ENCODE measurements at regions not wholly inside any gene's neighbourhood (a gene's known extent, or its start where the extent isn't known, plus 50 kb on each side); places are given as distances from the start of the nearest gene placed in this dataset.
"Not testable (repeated sequence)": the region's sequence is repeated elsewhere in the genome, so short reads cannot be mapped to it uniquely, and the experiment has no call there.

DNA sequence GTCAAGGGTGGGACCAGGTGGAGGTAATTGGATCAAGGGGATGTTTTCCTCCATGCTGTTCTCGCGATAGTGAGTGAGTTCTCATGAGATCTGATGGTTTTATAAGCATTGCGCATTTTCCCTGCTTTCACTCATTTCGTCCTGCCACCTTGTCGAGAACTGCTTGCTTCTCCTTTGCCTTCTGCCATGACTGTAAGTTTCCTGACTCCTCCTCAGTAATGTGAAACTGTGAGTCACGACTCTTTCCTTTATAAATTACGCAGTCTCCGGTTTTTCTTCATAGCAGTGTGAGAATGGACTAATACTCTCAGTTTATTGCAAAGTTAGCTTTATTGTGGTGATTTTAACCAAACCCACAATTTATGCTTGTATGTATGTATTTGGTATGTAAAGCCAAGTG lies 878.5 kb upstream of the ANO3 start:
- TF ChIP-seq, protein P1, sequence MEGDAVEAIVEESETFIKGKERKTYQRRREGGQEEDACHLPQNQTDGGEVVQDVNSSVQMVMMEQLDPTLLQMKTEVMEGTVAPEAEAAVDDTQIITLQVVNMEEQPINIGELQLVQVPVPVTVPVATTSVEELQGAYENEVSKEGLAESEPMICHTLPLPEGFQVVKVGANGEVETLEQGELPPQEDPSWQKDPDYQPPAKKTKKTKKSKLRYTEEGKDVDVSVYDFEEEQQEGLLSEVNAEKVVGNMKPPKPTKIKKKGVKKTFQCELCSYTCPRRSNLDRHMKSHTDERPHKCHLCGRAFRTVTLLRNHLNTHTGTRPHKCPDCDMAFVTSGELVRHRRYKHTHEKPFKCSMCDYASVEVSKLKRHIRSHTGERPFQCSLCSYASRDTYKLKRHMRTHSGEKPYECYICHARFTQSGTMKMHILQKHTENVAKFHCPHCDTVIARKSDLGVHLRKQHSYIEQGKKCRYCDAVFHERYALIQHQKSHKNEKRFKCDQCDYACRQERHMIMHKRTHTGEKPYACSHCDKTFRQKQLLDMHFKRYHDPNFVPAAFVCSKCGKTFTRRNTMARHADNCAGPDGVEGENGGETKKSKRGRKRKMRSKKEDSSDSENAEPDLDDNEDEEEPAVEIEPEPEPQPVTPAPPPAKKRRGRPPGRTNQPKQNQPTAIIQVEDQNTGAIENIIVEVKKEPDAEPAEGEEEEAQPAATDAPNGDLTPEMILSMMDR (IDR thresholded peaks at IDR 0.05; ENCODE audit: extremely low read depth, insufficient read depth, missing control alignments) = no peak
- no peak for DNase-seq (ENCODE audit: low spot score)

DNA sequence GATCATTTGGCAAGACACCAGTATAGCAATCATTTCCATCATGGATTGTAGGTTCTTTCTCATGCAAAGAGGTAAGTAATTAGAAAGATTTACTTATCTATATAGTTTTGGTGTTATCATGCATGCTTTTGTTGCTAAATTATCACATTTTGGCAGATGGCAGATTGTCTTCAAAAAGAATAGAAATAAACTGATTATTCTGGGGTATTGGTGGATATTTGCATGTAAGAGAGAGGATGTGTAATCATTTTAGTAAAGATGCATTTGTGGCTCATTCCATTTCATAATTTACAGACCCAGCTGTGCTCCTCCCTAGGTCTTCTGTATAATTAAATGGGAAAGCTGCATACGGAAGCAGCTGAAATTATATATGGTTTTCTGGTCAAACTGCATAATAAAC lies 875.7 kb upstream of the ANO3 start:
- in situ Hi-C loops (cut with MboI; ENCODE audit: low pct_unique_long_range_greater_than_20kb, low sequenced_read_pairs, unreplicated experiment) = no loop called here
- no peak for DNase-seq (ENCODE audit: low spot score)
- TF ChIP-seq, protein P1 (IDR thresholded peaks at IDR 0.05; ENCODE audit: extremely low read depth, insufficient read depth, missing control alignments) = no peak

More for the DNA sequence above, 878.5 kb upstream of the ANO3 start:
- in situ Hi-C loops (cut with MboI; ENCODE audit: low pct_unique_long_range_greater_than_20kb, low sequenced_read_pairs, unreplicated experiment) = no loop called here

DNA sequence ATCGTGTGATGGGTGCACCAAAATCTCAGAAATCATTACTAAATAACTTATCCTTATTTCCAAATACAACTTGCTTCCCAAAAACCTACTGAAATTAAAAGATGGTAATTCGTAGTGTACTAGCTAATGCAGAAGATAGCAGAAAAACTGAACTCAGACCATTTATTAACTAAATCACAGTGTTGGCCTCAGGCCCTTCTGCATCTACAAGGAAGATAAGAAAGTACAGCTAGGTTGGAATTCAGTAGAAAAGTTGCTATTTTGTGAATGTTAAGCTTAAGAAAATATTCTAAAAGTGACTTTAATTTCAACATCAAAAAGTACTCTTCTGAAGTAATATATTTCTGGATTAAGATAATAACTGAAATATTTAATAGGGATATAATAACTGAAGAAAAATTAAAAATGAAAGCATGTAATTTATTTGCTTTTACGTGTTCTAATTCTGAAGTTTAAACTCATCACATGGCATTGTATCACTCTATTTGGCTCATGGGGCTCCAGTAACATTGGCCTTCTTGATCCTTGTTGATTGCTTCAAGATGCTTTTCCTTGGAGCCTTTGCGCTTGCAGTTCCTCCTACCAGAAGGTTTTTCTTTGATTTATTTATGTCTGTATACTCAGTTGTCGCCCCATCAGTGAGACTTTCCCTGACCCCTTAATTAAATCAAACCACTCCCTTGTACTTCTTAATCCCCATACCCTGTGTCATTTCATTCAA lies 847.9 kb upstream of the ANO3 start:
- no peak for DNase-seq (ENCODE audit: low spot score)
- TF ChIP-seq, protein P1 (IDR thresholded peaks at IDR 0.05; ENCODE audit: extremely low read depth, insufficient read depth, missing control alignments) = no peak
- in situ Hi-C loops (cut with MboI; ENCODE audit: low pct_unique_long_range_greater_than_20kb, low sequenced_read_pairs, unreplicated experiment) = no loop called here

DNA sequence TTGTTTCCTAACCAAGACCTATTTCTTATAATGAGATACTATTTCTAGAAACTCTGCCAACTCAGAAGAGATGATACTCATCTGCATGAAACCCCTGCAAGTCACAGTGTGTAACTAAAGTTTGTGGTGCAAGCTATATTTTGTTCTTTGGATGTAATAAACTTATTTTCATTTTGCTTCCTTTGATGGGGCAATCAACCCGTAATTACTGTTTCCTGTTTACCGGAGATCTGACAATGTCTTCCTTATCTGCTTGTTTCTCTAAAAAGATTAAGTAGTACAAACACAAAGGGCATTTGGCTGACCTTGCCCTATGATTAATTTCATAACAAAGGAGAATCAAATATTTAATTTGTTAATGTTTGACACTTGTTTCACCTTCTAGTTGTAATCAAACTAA lies 846.6 kb upstream of the ANO3 start:
- DNase-seq (ENCODE audit: low spot score) = no peak
- in situ Hi-C loops (cut with MboI; ENCODE audit: low pct_unique_long_range_greater_than_20kb, low sequenced_read_pairs, unreplicated experiment) = no loop called here
- TF ChIP-seq, protein P1 (IDR thresholded peaks at IDR 0.05; ENCODE audit: extremely low read depth, insufficient read depth, missing control alignments) = no peak

DNA sequence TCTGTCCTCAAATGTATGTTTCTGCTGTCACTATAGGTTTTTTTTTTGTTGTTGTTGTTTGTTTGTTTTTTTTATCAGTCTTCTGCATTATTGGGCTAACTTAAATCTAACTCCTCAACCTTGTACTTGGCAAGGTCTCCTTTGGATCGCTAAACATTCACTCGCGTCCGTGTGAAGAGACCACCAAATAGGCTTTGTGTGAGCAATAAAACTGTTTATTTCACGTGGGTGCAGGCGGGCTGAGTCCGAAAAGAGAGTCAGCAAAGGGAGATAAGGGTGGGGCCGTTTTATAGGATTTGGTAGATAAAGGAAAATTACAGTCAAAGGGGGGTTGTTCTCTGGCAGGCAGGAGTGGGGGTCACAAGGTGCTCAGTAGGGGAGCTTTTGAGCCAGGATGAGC lies 845.6 kb upstream of the ANO3 start:
- DNase-seq (ENCODE audit: low spot score); in situ Hi-C loops (cut with MboI; ENCODE audit: low pct_unique_long_range_greater_than_20kb, low sequenced_read_pairs, unreplicated experiment): not testable (repeated sequence)

DNA sequence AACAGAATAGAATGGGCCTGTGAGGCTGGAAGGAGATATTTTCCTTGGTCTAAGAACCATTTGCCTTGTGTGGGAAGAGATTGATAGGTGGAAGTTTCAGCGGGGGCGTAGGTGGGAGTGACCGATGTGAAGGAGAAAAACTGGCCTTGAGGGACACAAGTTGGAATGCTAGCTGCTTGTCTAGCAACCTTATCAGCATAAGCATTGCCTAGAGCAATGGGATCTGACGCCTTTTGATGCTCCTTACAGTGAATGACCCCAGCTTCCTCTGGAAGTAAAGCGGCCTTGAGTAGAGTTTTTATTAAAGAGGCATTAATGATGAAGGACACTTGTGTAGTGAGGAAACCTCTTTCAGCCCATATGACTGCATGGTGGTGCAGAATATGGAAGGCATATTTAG lies 843.8 kb upstream of the ANO3 start:
- in situ Hi-C loops (cut with MboI; ENCODE audit: low pct_unique_long_range_greater_than_20kb, low sequenced_read_pairs, unreplicated experiment); DNase-seq (ENCODE audit: low spot score): not testable (repeated sequence)

DNA sequence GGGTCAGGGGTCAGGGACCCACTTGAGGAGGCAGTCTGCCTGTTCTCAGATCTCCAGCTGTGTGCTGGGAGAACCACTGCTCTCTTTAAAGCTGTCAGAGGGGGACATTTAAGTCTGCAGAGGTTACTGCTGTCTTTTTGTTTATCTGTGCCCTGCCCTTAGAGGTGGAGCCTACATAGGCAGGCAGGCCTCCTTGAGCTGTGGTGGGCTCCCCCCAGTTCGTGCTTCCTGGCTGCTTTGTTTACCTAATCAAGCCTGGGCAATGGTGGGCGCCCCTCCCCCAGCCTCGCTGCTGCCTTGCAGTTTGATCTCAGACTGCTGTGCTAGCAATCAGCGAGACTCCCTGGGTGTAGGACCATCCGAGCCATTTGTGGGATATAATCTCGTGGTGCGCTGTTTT lies 830.5 kb upstream of the ANO3 start:
- DNase-seq (ENCODE audit: low spot score); in situ Hi-C loops (cut with MboI; ENCODE audit: low pct_unique_long_range_greater_than_20kb, low sequenced_read_pairs, unreplicated experiment): not testable (repeated sequence)

DNA sequence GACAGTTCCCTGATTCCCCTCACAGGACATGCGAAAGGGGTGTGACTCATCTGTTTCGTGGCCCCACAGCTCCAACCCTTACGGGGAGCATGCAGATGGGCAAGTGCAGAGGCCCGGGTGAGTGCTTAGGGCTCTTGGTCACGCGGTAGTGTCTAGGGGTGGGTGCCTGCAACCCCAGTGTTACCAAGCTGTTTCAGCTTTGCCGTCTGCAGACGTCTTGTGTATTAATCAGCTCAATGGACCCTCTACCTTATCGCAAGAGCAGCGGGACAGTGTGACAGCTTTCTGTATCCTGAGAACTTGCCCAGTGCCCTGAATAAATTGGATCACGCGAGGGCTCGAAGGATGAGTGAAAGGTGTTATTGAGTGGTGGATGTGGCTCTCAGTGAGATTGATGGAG lies 816.4 kb upstream of the ANO3 start:
- in situ Hi-C loops (cut with MboI; ENCODE audit: low pct_unique_long_range_greater_than_20kb, low sequenced_read_pairs, unreplicated experiment) = no loop called here
- TF ChIP-seq, protein P1 (IDR thresholded peaks at IDR 0.05; ENCODE audit: extremely low read depth, insufficient read depth, missing control alignments) = no peak
- no peak for DNase-seq (ENCODE audit: low spot score)
